Fibroblast of upper back skin (primary cell): ENCODE measurements at regions not wholly inside any gene's neighbourhood (a gene's known extent, or its start where the extent isn't known, plus 50 kb on each side); places are given as distances from the start of the nearest gene placed in this dataset.
A peak's percentile ranks its signal among the peaks of the same experiment; 100 is the strongest.
"Not testable (repeated sequence)": the region's sequence is repeated elsewhere in the genome, so short reads cannot be mapped to it uniquely, and the experiment has no call there.

ENCODE experiments used
- DNase-seq: peaks from one replicate; pipeline ENCODE4 v3.0.0-alpha.2; 2013

- no peak for DNase-seq
These were observed 67.5 kb upstream of the CEP85L start for GRCh38 chr6:118718903-118719302.

GRCh38 chr6:118718297-118718696, 66.9 kb upstream of the CEP85L start:
- DNase-seq: no peak

- no peak for DNase-seq
These were observed 65.7 kb upstream of the CEP85L start for GRCh38 chr6:118717106-118717505.

GRCh38 chr6:118715907-118716306, 64.5 kb upstream of the CEP85L start:
- DNase-seq: not testable (repeated sequence)

- DNase-seq: no peak
These were observed 64.0 kb upstream of the CEP85L start for GRCh38 chr6:118715376-118715775.

GRCh38 chr6:118714756-118715155, 63.4 kb upstream of the CEP85L start:
- DNase-seq: no peak

GRCh38 chr6:118712969-118713368, 61.6 kb upstream of the CEP85L start:
- peak; percentile 87 for DNase-seq

GRCh38 chr6:118710616-118711015, 59.2 kb upstream of the CEP85L start:
- no peak for DNase-seq

GRCh38 chr6:118709859-118710350, 58.5 kb upstream of the CEP85L start:
- peak; percentile 88 for DNase-seq

- peak; percentile 79 for DNase-seq
These were observed 57.4 kb upstream of the CEP85L start for GRCh38 chr6:118708744-118709143.

GRCh38 chr6:118708055-118708454, 56.7 kb upstream of the CEP85L start:
- peak; percentile 21 for DNase-seq

- peak; percentile 75 for DNase-seq
These were observed 55.3 kb upstream of the CEP85L start for GRCh38 chr6:118706702-118707101.

- peak; percentile 81 for DNase-seq
These were observed 54.4 kb upstream of the CEP85L start for GRCh38 chr6:118705544-118706491.

- peak; percentile 18 for DNase-seq
These were observed 53.5 kb upstream of the CEP85L start for GRCh38 chr6:118704915-118705314.

- not testable (repeated sequence) for DNase-seq
These were observed 49.9 kb upstream of the CEP85L start for GRCh38 chr6:118701260-118701659.
